ENCODE measurements at regions not wholly inside any gene's neighbourhood (a gene's known extent, or its start where the extent isn't known, plus 50 kb on each side); places are given as distances from the start of the nearest gene placed in this dataset.
"Not testable (repeated sequence)": the region's sequence is repeated elsewhere in the genome, so short reads cannot be mapped to it uniquely, and the experiment has no call there.

DNA sequence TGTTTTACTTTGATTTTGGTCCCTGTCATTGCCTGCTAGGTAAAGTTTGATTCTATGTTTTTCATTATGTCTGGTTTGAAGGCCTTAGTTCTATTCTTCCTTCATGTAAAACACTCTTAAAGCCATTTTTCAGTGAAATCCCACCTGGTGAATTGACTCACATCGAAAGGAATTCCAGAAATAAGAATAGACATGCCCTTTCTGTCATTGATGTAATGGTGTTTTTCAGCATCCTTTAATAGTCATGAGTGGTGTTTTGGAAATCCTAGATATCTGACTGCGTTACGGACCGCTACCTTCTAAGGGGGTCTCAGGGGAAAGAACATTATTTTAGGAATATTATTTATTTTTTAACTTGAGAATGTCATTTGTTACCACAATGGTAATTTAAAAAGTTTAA lies 104.5 kb upstream of the ZEB2 start:
- Histone ChIP-seq H3K9ac (ENCODE audit: low read depth, low read length) (no peak overlapping the region), H3K36me3 (ENCODE audit: insufficient read depth, low read depth, low read length) (no peaks in the 10 kb centered on the region)

DNA sequence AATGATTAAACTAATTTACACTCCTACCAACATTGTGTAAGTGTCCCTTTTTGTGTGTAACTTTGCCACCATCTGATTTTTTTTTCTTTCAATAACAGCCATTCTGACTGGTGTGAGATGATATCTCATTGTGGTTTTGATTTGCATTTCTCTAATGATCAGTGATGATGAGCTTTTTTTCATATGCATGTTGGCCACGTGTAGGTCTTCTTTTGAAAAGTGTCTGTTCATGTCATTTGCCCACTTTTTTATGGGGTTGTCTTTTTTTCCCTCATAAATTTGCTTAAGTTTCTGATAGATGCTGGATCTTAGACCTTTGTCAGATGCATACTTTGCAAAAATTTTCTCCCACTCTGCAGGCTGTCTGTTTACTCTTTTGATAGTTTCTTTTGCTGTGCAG lies 102.5 kb upstream of the ZEB2 start:
- not testable (repeated sequence) for H3K4me1 ChIP-seq (ENCODE audit: insufficient read depth, low read length); H3K9me3 ChIP-seq (ENCODE audit: insufficient read depth, low read depth, low read length); H3K9ac ChIP-seq (ENCODE audit: low read depth, low read length); H3K4me3 ChIP-seq (ENCODE audit: low read length); H3K27ac ChIP-seq (ENCODE audit: low read length); H3K36me3 ChIP-seq (ENCODE audit: insufficient read depth, low read depth, low read length); H3K27me3 ChIP-seq (ENCODE audit: insufficient read depth, low read length)

More for the DNA sequence above, 104.5 kb upstream of the ZEB2 start:
- H3K27ac ChIP-seq (ENCODE audit: low read length) = no peak overlapping the region
- no peak overlapping the region for H3K4me3 ChIP-seq (ENCODE audit: low read length)
- H3K27me3 ChIP-seq (ENCODE audit: insufficient read depth, low read length) = no peaks in the 10 kb centered on the region
- H3K9me3 ChIP-seq (ENCODE audit: insufficient read depth, low read depth, low read length) = no peaks in the 10 kb centered on the region
- H3K4me1 ChIP-seq (ENCODE audit: insufficient read depth, low read length) = no peaks in the 10 kb centered on the region

- Histone ChIP-seq H3K4me1 (ENCODE audit: insufficient read depth, low read length) (no peaks in the 10 kb centered on the region), H3K27ac (ENCODE audit: low read length) (no peak overlapping the region), H3K9ac (ENCODE audit: low read depth, low read length) (no peak overlapping the region), H3K4me3 (ENCODE audit: low read length) (no peak overlapping the region), H3K27me3 (ENCODE audit: insufficient read depth, low read length) (no peaks in the 10 kb centered on the region), H3K36me3 (ENCODE audit: insufficient read depth, low read depth, low read length) (no peaks in the 10 kb centered on the region), H3K9me3 (ENCODE audit: insufficient read depth, low read depth, low read length) (no peaks in the 10 kb centered on the region)
Measured at GRCh38 chr2:144621266-144621665, 101.3 kb upstream of the ZEB2 start.

DNA sequence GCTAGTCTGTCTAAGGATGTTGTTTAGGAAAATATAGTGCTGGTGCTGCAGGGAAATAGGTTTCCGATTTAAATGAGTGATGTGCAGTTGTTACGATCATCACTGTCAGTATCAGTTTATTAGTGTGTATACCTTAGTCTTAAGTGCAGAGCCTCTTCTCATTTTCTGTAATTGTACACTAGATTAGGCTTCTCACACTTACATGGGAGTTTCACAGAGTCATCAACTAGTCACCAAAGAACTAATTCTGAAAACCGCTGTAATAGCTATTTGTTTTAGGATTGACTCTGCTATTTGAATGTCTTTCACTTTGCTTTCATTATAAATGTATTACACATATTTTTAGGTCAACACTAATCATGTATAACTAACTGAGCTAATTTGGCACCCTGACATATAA lies 99.8 kb upstream of the ZEB2 start:
- H3K9me3 ChIP-seq (ENCODE audit: insufficient read depth, low read depth, low read length) = no peaks in the 10 kb centered on the region
- peaks cover 7% of the 10 kb centered on the region; the same call in 1 of the 2 replicates for H3K4me1 ChIP-seq (ENCODE audit: insufficient read depth, low read length)
- no peak overlapping the region for H3K27ac ChIP-seq (ENCODE audit: low read length)
- H3K27me3 ChIP-seq (ENCODE audit: insufficient read depth, low read length) = no peaks in the 10 kb centered on the region
- no peaks in the 10 kb centered on the region for H3K36me3 ChIP-seq (ENCODE audit: insufficient read depth, low read depth, low read length)
- H3K4me3 ChIP-seq (ENCODE audit: low read length) = no peak overlapping the region
- H3K9ac ChIP-seq (ENCODE audit: low read depth, low read length) = no peak overlapping the region

DNA sequence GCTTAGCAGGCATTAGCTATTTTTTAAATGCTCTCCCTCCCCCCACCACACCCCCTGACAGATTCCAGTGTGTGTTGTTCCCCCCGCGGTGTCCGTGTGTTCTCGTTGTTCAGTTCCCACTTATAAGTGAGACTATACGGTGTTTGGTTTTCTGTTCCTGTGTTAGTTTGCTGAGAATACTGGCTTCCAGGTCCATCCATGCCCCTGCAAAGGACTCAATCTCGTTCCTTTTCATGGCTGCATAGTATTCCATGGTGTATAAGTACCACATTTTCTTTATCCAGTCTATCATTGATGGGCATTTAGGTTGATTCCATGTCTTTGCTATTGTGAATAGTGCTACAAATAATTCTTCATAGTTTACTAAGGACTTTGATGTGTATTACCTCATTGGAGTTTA lies 97.3 kb upstream of the ZEB2 start:
- H3K27ac ChIP-seq (ENCODE audit: low read length); H3K4me1 ChIP-seq (ENCODE audit: insufficient read depth, low read length); H3K27me3 ChIP-seq (ENCODE audit: insufficient read depth, low read length); H3K9ac ChIP-seq (ENCODE audit: low read depth, low read length); H3K36me3 ChIP-seq (ENCODE audit: insufficient read depth, low read depth, low read length); H3K9me3 ChIP-seq (ENCODE audit: insufficient read depth, low read depth, low read length); H3K4me3 ChIP-seq (ENCODE audit: low read length): not testable (repeated sequence)

DNA sequence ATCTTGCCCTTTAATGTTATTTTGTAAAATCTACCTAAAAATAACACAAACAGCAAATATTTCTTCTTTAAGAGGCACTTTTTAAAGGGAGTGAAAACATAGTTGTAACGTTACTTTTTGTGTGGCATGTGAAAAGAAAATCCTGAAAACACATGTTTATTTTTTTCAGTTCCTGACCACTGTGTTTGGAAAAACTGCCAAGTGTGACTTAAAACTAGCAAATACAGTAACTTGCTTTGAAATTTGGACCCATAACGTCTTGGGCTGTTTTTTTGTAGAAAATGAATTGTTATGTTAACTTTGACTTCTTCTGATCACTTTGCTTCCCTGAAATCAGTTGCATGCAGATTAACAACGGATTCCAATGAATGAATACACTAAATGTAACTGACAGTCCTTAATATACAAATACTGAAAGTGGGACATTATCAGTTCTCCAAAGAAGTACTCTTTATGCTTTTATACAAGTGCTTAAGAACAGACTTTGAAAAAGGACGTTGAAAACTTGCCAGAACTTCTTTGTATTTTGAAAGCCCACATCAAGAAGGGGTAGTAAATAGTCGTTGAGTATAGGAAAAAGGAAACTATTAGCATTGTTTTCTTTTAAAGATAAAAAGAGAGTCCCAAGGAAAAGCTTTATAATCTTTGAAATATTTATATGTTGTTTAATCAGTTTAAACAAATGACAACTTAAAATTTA lies 96.1 kb upstream of the ZEB2 start:
- H3K27ac ChIP-seq (ENCODE audit: low read length) = no peak overlapping the region
- no peaks in the 10 kb centered on the region for H3K9me3 ChIP-seq (ENCODE audit: insufficient read depth, low read depth, low read length)
- H3K4me3 ChIP-seq (ENCODE audit: low read length) = no peak overlapping the region
- H3K36me3 ChIP-seq (ENCODE audit: insufficient read depth, low read depth, low read length) = no peaks in the 10 kb centered on the region
- no peak overlapping the region for H3K9ac ChIP-seq (ENCODE audit: low read depth, low read length)
- H3K4me1 ChIP-seq (ENCODE audit: insufficient read depth, low read length) = peaks cover 7% of the 10 kb centered on the region; the same call in 1 of the 2 replicates
- no peaks in the 10 kb centered on the region for H3K27me3 ChIP-seq (ENCODE audit: insufficient read depth, low read length)

- Histone ChIP-seq H3K36me3 (ENCODE audit: insufficient read depth, low read depth, low read length) (no peaks in the 10 kb centered on the region), H3K27me3 (ENCODE audit: insufficient read depth, low read length) (no peaks in the 10 kb centered on the region), H3K4me3 (ENCODE audit: low read length) (no peak overlapping the region), H3K4me1 (ENCODE audit: insufficient read depth, low read length) (no peaks in the 10 kb centered on the region), H3K27ac (ENCODE audit: low read length) (no peak overlapping the region), H3K9me3 (ENCODE audit: insufficient read depth, low read depth, low read length) (no peaks in the 10 kb centered on the region), H3K9ac (ENCODE audit: low read depth, low read length) (no peak overlapping the region)
Measured at GRCh38 chr2:144607891-144608521, 88.1 kb upstream of the ZEB2 start.

- Histone ChIP-seq H3K27ac (ENCODE audit: low read length) (no peak overlapping the region), H3K4me1 (ENCODE audit: insufficient read depth, low read length) (no peaks in the 10 kb centered on the region), H3K9me3 (ENCODE audit: insufficient read depth, low read depth, low read length) (no peaks in the 10 kb centered on the region), H3K4me3 (ENCODE audit: low read length) (no peak overlapping the region), H3K9ac (ENCODE audit: low read depth, low read length) (no peak overlapping the region), H3K27me3 (ENCODE audit: insufficient read depth, low read length) (no peaks in the 10 kb centered on the region), H3K36me3 (ENCODE audit: insufficient read depth, low read depth, low read length) (no peaks in the 10 kb centered on the region)
Measured at GRCh38 chr2:144607099-144607498, 87.2 kb upstream of the ZEB2 start.

- H3K4me1 ChIP-seq (ENCODE audit: insufficient read depth, low read length) = no peaks in the 10 kb centered on the region
- H3K9me3 ChIP-seq (ENCODE audit: insufficient read depth, low read depth, low read length) = no peaks in the 10 kb centered on the region
- H3K36me3 ChIP-seq (ENCODE audit: insufficient read depth, low read depth, low read length) = no peaks in the 10 kb centered on the region
- H3K4me3 ChIP-seq (ENCODE audit: low read length) = no peak overlapping the region
- H3K27me3 ChIP-seq (ENCODE audit: insufficient read depth, low read length) = no peaks in the 10 kb centered on the region
- no peak overlapping the region for H3K27ac ChIP-seq (ENCODE audit: low read length)
- no peak overlapping the region for H3K9ac ChIP-seq (ENCODE audit: low read depth, low read length)
Measured at GRCh38 chr2:144606466-144607095, 86.7 kb upstream of the ZEB2 start.

DNA sequence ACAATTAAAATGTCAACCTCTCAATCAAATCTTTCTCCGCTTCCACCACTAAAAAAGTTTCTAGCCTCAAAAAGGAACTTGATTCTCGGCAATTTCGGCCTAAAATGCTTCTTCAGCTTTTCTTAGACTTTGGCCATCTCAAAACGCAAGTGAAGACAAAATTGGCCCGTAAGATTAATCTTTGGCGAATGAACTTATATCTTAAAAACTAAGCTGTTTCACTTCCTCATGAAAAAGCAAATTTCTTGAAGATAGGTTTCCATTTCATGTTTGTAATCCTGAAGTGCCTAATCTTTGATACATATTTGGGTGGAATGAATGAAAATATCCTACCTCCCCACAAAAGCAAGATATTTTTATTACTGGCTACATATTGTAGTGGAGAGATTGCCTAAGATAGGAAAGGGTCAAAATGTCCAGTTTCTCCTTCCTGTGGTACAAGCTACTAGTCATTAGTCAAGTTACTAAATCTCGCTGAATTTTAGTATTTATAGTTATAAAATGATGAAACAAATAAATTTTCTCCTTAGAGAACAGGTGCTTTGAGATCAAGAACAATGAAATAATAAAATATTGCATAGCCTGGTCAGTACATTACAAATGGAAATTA lies 85.4 kb upstream of the ZEB2 start:
- Histone ChIP-seq H3K27me3 (ENCODE audit: insufficient read depth, low read length) (no peaks in the 10 kb centered on the region), H3K9ac (ENCODE audit: low read depth, low read length) (no peak overlapping the region), H3K4me3 (ENCODE audit: low read length) (no peak overlapping the region), H3K27ac (ENCODE audit: low read length) (no peak overlapping the region), H3K9me3 (ENCODE audit: insufficient read depth, low read depth, low read length) (no peaks in the 10 kb centered on the region), H3K4me1 (ENCODE audit: insufficient read depth, low read length) (no peaks in the 10 kb centered on the region), H3K36me3 (ENCODE audit: insufficient read depth, low read depth, low read length) (no peaks in the 10 kb centered on the region)

DNA sequence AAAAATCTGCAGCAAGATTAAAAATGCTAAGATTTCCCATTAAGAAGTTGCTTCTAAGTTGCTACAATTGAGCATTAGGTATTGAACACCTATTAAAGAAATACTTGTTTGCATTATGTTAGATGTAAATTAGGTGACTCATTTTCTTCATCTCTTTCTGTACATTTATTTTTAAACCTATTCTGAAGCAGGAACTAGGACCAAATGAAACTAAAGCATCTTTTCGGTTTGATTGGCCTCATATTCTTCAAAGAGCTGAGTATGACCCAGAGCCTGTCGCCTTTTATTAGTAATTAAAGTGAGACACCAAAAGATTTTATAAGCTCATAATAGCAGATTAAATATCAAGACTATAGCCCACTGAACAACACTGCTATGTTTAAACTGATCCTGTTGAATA lies 83.4 kb upstream of the ZEB2 start:
- Histone ChIP-seq H3K27ac (ENCODE audit: low read length) (no peak overlapping the region), H3K36me3 (ENCODE audit: insufficient read depth, low read depth, low read length) (no peaks in the 10 kb centered on the region), H3K4me3 (ENCODE audit: low read length) (no peak overlapping the region), H3K9ac (ENCODE audit: low read depth, low read length) (no peak overlapping the region), H3K27me3 (ENCODE audit: insufficient read depth, low read length) (no peaks in the 10 kb centered on the region), H3K4me1 (ENCODE audit: insufficient read depth, low read length) (no peaks in the 10 kb centered on the region), H3K9me3 (ENCODE audit: insufficient read depth, low read depth, low read length) (no peaks in the 10 kb centered on the region)

GRCh38 chr2:144598906-144599305 lies 79.0 kb upstream of the ZEB2 start:
- Histone ChIP-seq H3K27me3 (ENCODE audit: insufficient read depth, low read length) (no peaks in the 10 kb centered on the region), H3K9me3 (ENCODE audit: insufficient read depth, low read depth, low read length) (no peaks in the 10 kb centered on the region), H3K9ac (ENCODE audit: low read depth, low read length) (no peak overlapping the region), H3K4me1 (ENCODE audit: insufficient read depth, low read length) (peaks cover 22% of the 10 kb centered on the region), H3K36me3 (ENCODE audit: insufficient read depth, low read depth, low read length) (no peaks in the 10 kb centered on the region), H3K4me3 (ENCODE audit: low read length) (no peak overlapping the region), H3K27ac (ENCODE audit: low read length) (no peak overlapping the region)
